ENCODE measurements at regions not wholly inside any gene's neighbourhood (a gene's known extent, or its start where the extent isn't known, plus 50 kb on each side); places are given as distances from the start of the nearest gene placed in this dataset.

- Histone ChIP-seq H3K4me2 (no peak overlapping the region), H3K9me2 (ENCODE audit: insufficient read depth) (peaks cover 16% of the 10 kb centered on the region), H3K27me3 (ENCODE audit: insufficient read depth) (no peaks in the 10 kb centered on the region), H4K20me1 (replicated peaks; ENCODE audit: insufficient read depth) (no peaks in the 10 kb centered on the region), H3K4me3 (no peak overlapping the region), H3K27ac (ENCODE audit: low read depth) (no peak overlapping the region), H3K36me3 (ENCODE audit: insufficient read depth) (no peaks in the 10 kb centered on the region), H3K4me1 (ENCODE audit: insufficient read depth) (peaks cover 5% of the 10 kb centered on the region), H3K79me2 (replicated peaks; ENCODE audit: insufficient read depth) (no peaks in the 10 kb centered on the region), H2AFZ (peak overlapping the region; percentile 82), H3F3A (replicated peaks; ENCODE audit: low read depth) (no peaks in the 10 kb centered on the region)
- ATAC-seq, result no peak
- TF ChIP-seq ZNF114 (CRISPR knock-in tag; IDR thresholded peaks at IDR 0.05), result no peak
- TF ChIP-seq, protein P1, sequence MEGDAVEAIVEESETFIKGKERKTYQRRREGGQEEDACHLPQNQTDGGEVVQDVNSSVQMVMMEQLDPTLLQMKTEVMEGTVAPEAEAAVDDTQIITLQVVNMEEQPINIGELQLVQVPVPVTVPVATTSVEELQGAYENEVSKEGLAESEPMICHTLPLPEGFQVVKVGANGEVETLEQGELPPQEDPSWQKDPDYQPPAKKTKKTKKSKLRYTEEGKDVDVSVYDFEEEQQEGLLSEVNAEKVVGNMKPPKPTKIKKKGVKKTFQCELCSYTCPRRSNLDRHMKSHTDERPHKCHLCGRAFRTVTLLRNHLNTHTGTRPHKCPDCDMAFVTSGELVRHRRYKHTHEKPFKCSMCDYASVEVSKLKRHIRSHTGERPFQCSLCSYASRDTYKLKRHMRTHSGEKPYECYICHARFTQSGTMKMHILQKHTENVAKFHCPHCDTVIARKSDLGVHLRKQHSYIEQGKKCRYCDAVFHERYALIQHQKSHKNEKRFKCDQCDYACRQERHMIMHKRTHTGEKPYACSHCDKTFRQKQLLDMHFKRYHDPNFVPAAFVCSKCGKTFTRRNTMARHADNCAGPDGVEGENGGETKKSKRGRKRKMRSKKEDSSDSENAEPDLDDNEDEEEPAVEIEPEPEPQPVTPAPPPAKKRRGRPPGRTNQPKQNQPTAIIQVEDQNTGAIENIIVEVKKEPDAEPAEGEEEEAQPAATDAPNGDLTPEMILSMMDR (conservative IDR thresholded peaks at IDR 0.05; ENCODE audit: low read depth in 2 of 2), result peak in 1 of 2 experiments; percentile 21; a peak in 2 of 4 replicates
- TF ChIP-seq ZNF331 (CRISPR knock-in tag; IDR thresholded peaks at IDR 0.05; ENCODE audit: low read depth), result no peak
- H3K4me3 Mint-ChIP-seq, result no peak overlapping the region
- peaks cover 4% of the 10 kb centered on the region; the same call in 1 of the 3 replicates for H3K36me3 Mint-ChIP-seq (ENCODE audit: low read depth)
- H3K9me3 Mint-ChIP-seq, result peaks cover 2% of the 10 kb centered on the region; the same call in 1 of the 3 replicates
- DNase-seq (ENCODE audit: low spot score), result no peak
- peaks cover 2% of the 10 kb centered on the region for H3K4me1 Mint-ChIP-seq
- peaks cover 2% of the 10 kb centered on the region for H3K27me3 Mint-ChIP-seq (ENCODE audit: insufficient read depth, low read depth, poor library complexity)
- no peak overlapping the region for H3K27ac Mint-ChIP-seq
Observed at GRCh38 chr2:160893581-160893980, 266.6 kb upstream of the TANK start.

DNA sequence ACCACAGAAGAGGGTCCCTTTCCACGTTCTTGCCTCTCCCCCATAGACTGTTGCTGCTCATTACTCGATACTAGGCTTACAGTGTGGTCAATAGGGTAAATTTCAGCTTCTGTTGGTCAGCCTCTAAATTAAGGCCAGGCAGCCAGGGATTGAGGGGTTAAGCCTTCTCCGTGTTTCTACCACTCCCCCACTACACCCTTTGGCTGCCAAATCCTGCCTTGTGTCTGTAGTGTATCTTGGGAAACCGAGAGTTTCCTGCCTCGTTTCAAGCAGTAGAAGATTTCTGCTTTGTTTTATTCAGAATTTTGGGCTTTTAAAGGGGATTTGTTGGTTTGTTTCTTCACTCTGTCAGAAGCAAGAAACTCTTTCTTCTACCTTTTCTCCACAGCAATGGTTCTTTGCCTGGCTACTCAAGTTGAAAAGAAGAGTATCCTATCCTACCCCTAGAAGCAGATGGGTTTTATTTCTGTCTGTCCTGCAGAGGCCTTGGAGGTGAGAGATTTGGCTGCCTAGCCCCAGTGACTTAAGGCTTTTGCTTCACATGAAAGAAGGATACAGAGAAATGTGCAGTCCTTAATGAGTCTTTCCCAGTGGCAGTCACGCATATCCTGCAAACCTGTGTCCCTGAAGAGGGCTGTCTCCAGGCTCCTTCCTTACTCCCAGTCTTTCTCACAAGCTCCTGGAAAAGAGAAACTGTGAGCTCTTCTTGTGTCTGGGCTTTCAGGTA, 261.5 kb upstream of the TANK start:
- H3K4me3 Mint-ChIP-seq, result no peak overlapping the region
- H3K79me2 ChIP-seq (replicated peaks; ENCODE audit: insufficient read depth), result no peaks in the 10 kb centered on the region
- no peak overlapping the region for H3K4me3 ChIP-seq
- peak overlapping the region; percentile 97 for H2AFZ ChIP-seq
- H3K4me1 Mint-ChIP-seq, result peaks cover 15% of the 10 kb centered on the region
- H3K9me3 Mint-ChIP-seq, result peaks cover 2% of the 10 kb centered on the region; the same call in 2 of the 3 replicates
- H3K9me2 ChIP-seq (ENCODE audit: insufficient read depth), result peaks cover 8% of the 10 kb centered on the region
- H3K27ac ChIP-seq (ENCODE audit: low read depth), result no peak overlapping the region
- H3K27ac Mint-ChIP-seq, result 0 out of 2 replicates have a peak overlapping the region, but pooled peaks have one; percentile 19
- peaks cover 6% of the 10 kb centered on the region for H3K27me3 Mint-ChIP-seq (ENCODE audit: insufficient read depth, low read depth, poor library complexity)
- no peak overlapping the region for H3K4me2 ChIP-seq
- H3K4me1 ChIP-seq (ENCODE audit: insufficient read depth), result peaks cover 9% of the 10 kb centered on the region
- no peaks in the 10 kb centered on the region for H4K20me1 ChIP-seq (replicated peaks; ENCODE audit: insufficient read depth)
- ATAC-seq, result no peak
- no peaks in the 10 kb centered on the region for H3F3A ChIP-seq (replicated peaks; ENCODE audit: low read depth)
- DNase-seq (ENCODE audit: low spot score), result no peak
- H3K36me3 ChIP-seq (ENCODE audit: insufficient read depth), result no peaks in the 10 kb centered on the region
- peaks cover 4% of the 10 kb centered on the region; the same call in 1 of the 3 replicates for H3K36me3 Mint-ChIP-seq (ENCODE audit: low read depth)
- no peaks in the 10 kb centered on the region for H3K27me3 ChIP-seq (ENCODE audit: insufficient read depth)
- TF ChIP-seq CREB1 (CRISPR knock-in tag; IDR thresholded peaks at IDR 0.05; ENCODE audit: low read depth) (no peak), ZNF114 (CRISPR knock-in tag; IDR thresholded peaks at IDR 0.05) (no peak), JUNB (IDR thresholded peaks at IDR 0.05; ENCODE audit: unreplicated experiment) (no peak), STAT1 (IDR thresholded peaks at IDR 0.05; ENCODE audit: unreplicated experiment) (no peak), NANOG (IDR thresholded peaks at IDR 0.05; ENCODE audit: borderline replicate concordance) (no peak), EZH2 (IDR thresholded peaks at IDR 0.05; ENCODE audit: low read depth, unreplicated experiment) (no peak)
- TF ChIP-seq, protein P2, sequence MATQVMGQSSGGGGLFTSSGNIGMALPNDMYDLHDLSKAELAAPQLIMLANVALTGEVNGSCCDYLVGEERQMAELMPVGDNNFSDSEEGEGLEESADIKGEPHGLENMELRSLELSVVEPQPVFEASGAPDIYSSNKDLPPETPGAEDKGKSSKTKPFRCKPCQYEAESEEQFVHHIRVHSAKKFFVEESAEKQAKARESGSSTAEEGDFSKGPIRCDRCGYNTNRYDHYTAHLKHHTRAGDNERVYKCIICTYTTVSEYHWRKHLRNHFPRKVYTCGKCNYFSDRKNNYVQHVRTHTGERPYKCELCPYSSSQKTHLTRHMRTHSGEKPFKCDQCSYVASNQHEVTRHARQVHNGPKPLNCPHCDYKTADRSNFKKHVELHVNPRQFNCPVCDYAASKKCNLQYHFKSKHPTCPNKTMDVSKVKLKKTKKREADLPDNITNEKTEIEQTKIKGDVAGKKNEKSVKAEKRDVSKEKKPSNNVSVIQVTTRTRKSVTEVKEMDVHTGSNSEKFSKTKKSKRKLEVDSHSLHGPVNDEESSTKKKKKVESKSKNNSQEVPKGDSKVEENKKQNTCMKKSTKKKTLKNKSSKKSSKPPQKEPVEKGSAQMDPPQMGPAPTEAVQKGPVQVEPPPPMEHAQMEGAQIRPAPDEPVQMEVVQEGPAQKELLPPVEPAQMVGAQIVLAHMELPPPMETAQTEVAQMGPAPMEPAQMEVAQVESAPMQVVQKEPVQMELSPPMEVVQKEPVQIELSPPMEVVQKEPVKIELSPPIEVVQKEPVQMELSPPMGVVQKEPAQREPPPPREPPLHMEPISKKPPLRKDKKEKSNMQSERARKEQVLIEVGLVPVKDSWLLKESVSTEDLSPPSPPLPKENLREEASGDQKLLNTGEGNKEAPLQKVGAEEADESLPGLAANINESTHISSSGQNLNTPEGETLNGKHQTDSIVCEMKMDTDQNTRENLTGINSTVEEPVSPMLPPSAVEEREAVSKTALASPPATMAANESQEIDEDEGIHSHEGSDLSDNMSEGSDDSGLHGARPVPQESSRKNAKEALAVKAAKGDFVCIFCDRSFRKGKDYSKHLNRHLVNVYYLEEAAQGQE (IDR thresholded peaks at IDR 0.05; ENCODE audit: unreplicated experiment), result no peak
- TF ChIP-seq, protein P1 (conservative IDR thresholded peaks at IDR 0.05; ENCODE audit: low read depth in 2 of 2), result no peak
